ENCODE measurements at regions not wholly inside any gene's neighbourhood (a gene's known extent, or its start where the extent isn't known, plus 50 kb on each side); places are given as distances from the start of the nearest gene placed in this dataset.

DNA sequence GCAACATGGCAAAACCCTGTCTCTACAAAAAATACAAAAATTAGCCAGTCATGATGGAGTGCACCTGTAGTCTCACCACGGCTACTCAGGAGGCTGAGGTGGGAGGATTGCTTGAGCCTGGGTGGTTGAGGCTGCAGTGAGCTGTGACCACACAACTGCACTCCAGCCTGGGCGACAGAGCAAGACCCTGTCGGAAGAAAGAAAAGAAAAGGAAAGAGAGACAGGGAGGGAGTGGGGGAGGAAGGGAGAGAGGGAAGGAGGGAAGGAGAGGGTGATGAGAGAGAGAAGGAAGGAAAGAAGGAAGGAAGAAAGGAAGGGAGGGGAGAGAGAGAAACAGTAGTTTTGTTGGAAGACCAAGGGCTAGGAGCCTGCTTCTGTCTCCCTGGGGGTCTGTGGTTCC, 142.4 kb downstream of the C9orf50 start:
- in situ Hi-C loops (cut with MboI; ENCODE audit: low sequenced_read_pairs), result loop anchor here (25.0 kb wide), 1 partner anchor 141 kb away; no protein-coding TSS in a partner anchor

- in situ Hi-C loops (cut with MboI; ENCODE audit: low sequenced_read_pairs), result loop anchor here (25.0 kb wide), 1 partner anchor 140 kb away; no protein-coding TSS in a partner anchor
These were observed 143.9 kb downstream of the C9orf50 start for GRCh38 chr9:129476821-129477611.

GRCh38 chr9:129474740-129475404, 146.0 kb downstream of the C9orf50 start:
- in situ Hi-C loops (cut with MboI; ENCODE audit: low sequenced_read_pairs), result loop anchor here (25.0 kb wide), 1 partner anchor 138 kb away; no protein-coding TSS in a partner anchor

- in situ Hi-C loops (cut with MboI; ENCODE audit: low sequenced_read_pairs), result no loop called here
These were observed 147.2 kb downstream of the C9orf50 start for GRCh38 chr9:129473523-129474244.

GRCh38 chr9:129472651-129473102, 148.2 kb downstream of the C9orf50 start:
- in situ Hi-C loops (cut with MboI; ENCODE audit: low sequenced_read_pairs), result no loop called here

- in situ Hi-C loops (cut with MboI; ENCODE audit: low sequenced_read_pairs), result no loop called here
These were observed 149.5 kb downstream of the C9orf50 start for GRCh38 chr9:129471201-129472019.

DNA sequence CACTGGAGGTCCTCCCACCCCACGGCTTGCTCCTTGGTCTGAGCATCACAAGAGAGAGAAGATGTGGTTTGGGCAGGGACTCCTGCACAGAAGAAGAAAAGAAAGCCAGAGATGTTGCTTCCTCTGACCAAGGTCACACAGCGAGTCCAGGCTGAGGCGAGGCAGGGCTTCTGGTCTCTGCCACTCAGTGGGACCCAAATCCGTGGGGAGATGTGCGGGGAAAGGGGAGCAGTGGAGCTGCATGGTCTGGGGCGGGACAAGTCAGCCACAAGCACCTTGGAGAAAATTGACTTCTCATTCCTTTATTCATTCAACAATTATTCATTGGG, 150.9 kb downstream of the C9orf50 start:
- in situ Hi-C loops (cut with MboI; ENCODE audit: low sequenced_read_pairs), result no loop called here

DNA sequence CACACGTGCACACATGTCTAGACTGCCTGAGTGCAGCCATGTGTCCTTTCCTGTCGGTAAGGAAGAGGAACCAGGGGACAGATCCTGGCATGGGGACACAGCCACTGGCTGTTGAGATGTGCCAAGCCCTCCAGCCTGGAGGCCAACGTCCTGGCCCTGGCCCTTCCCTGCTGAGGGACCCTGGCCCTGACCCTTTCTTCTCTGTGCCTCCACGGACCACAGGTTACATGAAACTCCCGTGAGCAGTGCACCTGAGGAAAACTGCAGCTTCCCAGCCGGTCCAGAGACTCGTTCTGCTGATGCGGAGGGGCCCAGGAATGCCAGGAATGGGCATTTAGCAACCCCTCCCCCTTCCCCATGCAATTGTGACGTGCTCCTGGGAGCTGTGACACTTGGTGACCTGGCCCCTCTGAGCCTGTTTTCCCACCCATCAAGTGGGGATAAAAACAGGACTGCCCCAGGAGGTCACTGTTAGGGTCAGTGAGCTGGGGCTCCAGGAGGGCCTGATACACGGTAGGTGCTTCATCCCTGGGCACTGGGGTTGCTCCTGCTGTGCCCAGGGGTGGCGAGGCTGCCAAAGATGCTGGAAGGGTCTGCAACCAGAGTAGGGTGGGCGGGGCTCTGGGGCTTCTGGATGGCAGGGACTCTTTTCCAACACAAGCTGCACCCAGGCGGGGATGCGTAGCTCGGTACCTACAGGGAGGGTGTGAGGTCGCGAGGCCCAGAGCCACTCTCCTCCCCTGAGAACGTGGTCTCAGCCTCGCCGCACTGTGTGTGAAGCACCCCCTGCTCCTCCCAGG, 151.5 kb downstream of the C9orf50 start:
- in situ Hi-C loops (cut with MboI; ENCODE audit: low sequenced_read_pairs), result no loop called here

- in situ Hi-C loops (cut with MboI; ENCODE audit: low sequenced_read_pairs), result no loop called here
These were observed 152.9 kb downstream of the C9orf50 start for GRCh38 chr9:129467739-129468666.

DNA sequence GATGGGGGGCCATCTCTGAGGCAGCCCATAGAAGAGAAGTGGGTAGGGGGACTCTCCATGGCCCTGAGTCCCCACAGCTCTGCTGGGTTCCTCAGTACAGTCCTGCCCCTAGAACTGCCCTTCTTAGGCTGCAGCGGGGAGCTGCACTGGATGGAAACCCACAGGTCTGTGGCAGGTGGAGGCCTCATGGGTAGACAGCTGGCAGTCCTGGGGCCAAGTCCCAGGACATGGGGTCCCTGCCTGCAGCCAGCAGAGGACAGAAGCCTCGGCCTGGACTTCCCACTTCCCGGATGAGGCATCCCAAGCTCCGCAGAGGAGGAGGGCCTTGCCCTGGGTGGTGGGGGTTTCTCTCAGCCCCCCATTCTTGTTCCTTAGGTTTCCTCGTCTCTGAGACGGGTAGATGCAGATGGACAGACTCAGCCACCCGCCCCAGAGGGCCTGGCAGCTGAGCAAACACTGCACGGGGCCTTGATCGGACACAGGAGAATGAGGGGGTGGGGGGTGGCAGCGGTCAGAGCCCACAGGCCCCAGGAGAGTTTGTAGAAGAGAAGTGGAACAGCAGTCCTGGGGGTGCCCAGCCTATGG, 153.8 kb downstream of the C9orf50 start:
- in situ Hi-C loops (cut with MboI; ENCODE audit: low sequenced_read_pairs), result no loop called here

GRCh38 chr9:129465834-129466535, 154.9 kb downstream of the C9orf50 start:
- in situ Hi-C loops (cut with MboI; ENCODE audit: low sequenced_read_pairs), result no loop called here

- in situ Hi-C loops (cut with MboI; ENCODE audit: low sequenced_read_pairs), result no loop called here
These were observed 155.7 kb downstream of the C9orf50 start for GRCh38 chr9:129464972-129465833.

- in situ Hi-C loops (cut with MboI; ENCODE audit: low sequenced_read_pairs), result no loop called here
These were observed 156.9 kb downstream of the C9orf50 start for GRCh38 chr9:129463994-129464393.

- in situ Hi-C loops (cut with MboI; ENCODE audit: low sequenced_read_pairs), result no loop called here
These were observed 157.4 kb downstream of the C9orf50 start for GRCh38 chr9:129463477-129463876.

DNA sequence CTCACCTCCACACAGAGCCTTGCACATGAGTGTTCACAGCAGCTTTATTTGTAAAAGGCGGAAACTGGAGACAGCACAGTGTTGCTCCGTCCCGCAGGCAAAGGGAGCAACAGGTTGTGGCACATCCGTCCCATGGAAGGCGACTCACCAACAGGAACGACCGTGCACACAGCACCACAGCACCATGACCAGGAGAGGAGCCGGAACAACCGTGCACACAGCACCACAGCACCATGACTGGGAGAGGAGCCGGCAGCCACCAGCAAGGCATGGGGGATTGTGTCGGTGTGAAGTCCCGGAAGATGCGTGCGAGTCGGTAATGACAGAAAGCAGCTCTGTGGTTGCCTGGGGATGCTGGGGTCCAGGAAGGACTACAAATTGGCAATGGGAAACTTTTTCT, 158.5 kb downstream of the C9orf50 start:
- in situ Hi-C loops (cut with MboI; ENCODE audit: low sequenced_read_pairs), result no loop called here

DNA sequence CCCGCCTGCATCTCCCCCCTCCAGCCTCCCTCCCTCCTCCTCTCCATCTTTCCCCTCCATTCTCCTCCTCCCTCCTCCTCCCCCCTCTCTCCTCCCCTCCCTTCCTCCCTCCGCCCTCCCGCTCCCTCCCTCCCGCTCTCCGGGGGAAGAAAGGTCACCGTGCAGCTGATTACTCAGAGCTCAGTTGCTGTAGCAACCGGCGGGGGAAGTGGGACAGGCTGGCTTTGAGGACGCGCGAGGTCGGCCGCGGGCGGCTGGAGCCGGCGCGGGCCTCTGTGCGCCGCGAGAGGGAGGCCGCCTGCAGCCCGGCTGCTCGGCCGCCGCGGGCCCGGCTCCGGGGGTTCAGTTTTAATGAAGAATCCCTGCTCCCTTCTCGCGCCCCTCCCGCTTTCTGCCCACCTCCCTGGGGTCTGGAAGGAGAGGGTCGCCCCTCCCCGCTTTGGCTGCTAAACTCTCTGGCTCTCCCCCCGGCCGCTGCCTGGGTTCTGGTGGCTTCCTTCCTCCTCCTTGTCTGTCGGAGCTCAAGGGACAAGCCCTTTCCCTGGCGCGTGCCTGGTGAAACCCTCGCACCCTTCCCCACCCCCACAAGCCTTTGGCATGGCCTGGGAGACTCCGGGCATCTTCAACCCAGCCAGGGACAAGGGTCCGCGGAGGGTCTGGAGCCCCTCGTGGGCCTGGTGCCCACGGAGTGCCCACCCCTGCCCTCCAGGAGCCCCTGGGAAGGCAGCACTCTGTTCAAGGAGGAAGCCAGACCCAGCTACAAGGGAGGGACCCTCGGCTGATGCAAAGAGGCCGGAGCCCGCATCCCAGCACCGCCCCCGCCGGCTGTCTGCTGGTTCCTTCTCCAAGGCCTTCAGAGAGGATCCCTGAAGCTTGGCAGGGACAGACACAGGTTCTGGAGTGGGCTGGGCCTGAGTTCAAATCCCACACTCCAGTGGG, 160.3 kb downstream of the C9orf50 start:
- in situ Hi-C loops (cut with MboI; ENCODE audit: low sequenced_read_pairs), result no loop called here
